ENCODE measurements at regions not wholly inside any gene's neighbourhood (a gene's known extent, or its start where the extent isn't known, plus 50 kb on each side); places are given as distances from the start of the nearest gene placed in this dataset.

DNA sequence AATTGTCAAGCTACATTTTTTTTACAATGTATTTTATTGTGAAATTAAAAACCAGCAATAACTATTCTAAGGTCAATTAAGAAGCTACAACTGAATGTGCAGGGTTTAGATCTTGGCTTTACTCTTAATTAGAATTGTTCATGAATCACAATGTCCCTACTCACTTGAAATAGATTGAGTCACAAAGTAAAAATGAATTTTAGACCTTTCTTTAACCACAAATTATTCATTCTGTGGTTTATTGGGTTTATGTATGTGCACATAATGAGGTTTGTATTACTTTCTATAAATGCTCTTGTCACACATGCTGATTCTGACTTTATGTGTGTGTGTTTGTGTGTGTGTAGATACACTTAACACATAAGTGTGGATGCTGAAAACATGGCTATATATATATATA is 647.0 kb upstream of the AADAT start:
- no peak for TF ChIP-seq POLR2AphosphoS5 (IDR thresholded peaks at IDR 0.05)
- no peak for TF ChIP-seq POLR2A (IDR thresholded peaks at IDR 0.05)
- TF ChIP-seq, protein P1, sequence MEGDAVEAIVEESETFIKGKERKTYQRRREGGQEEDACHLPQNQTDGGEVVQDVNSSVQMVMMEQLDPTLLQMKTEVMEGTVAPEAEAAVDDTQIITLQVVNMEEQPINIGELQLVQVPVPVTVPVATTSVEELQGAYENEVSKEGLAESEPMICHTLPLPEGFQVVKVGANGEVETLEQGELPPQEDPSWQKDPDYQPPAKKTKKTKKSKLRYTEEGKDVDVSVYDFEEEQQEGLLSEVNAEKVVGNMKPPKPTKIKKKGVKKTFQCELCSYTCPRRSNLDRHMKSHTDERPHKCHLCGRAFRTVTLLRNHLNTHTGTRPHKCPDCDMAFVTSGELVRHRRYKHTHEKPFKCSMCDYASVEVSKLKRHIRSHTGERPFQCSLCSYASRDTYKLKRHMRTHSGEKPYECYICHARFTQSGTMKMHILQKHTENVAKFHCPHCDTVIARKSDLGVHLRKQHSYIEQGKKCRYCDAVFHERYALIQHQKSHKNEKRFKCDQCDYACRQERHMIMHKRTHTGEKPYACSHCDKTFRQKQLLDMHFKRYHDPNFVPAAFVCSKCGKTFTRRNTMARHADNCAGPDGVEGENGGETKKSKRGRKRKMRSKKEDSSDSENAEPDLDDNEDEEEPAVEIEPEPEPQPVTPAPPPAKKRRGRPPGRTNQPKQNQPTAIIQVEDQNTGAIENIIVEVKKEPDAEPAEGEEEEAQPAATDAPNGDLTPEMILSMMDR (IDR thresholded peaks at IDR 0.05), result no peak
- no peak for DNase-seq (ENCODE audit: low spot score in 2 of 2)
- H3K4me1 ChIP-seq, result no peaks in the 10 kb centered on the region
- intact Hi-C loops (cut with DNase I; ENCODE audit: low total_unique reads), result no loop called here
- H3K27ac ChIP-seq, result no peak overlapping the region
- H3K27me3 ChIP-seq, result no peaks in the 10 kb centered on the region
- H3K36me3 ChIP-seq, result no peaks in the 10 kb centered on the region
- no peak overlapping the region for H3K4me3 ChIP-seq
- no peaks in the 10 kb centered on the region for H3K9me3 ChIP-seq

DNA sequence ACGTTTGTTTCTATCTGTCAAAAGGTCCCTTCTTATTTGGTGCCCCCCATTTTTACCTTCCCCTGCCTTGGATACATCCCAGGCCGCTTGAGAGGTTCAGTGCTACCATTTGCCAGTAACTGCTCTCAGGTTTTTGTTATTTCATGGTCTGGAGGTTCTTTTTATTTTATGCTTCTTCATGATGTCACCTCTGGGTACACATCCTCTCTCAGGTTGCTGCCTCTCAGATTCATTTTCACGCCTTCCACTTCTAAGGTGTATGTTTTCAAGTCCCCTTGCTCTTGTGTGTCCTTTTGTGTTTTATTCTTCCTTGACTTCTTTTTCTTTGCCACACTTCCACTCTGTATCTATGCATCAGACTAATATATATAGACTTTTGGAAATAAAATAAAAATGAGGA is 640.1 kb upstream of the AADAT start:
- TF ChIP-seq POLR2AphosphoS5 (IDR thresholded peaks at IDR 0.05) (no peak), POLR2A (IDR thresholded peaks at IDR 0.05) (no peak)
- TF ChIP-seq, protein P1 (IDR thresholded peaks at IDR 0.05), result no peak
- no peak for DNase-seq (ENCODE audit: low spot score in 2 of 2)
- Histone ChIP-seq H3K36me3 (no peaks in the 10 kb centered on the region), H3K4me3 (no peak overlapping the region), H3K9me3 (no peaks in the 10 kb centered on the region), H3K27ac (no peak overlapping the region), H3K27me3 (no peaks in the 10 kb centered on the region), H3K4me1 (no peaks in the 10 kb centered on the region)
- intact Hi-C loops (cut with DNase I; ENCODE audit: low total_unique reads), result no loop called here

DNA sequence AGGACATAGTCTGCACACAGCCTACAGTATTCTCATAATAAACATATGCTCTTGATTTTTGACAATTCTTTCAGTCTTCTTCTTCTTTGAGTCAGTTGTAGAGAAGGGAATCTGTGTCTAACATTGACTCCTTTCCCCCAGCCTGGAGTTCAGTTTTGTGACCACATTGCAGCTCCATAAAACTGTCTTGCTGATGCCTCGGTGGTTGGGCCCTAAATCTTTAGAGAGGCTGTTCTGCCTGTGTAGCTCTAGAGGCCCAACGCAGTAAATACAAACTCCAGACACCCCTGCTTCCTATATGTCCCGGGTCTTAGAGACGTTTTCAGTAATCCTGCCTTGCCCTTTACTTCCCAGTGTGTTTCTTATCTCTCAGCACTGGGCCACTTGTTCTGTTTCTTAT is 639.5 kb upstream of the AADAT start:
- no peak overlapping the region for H3K4me3 ChIP-seq
- H3K27ac ChIP-seq, result no peak overlapping the region
- H3K27me3 ChIP-seq, result no peaks in the 10 kb centered on the region
- intact Hi-C loops (cut with DNase I; ENCODE audit: low total_unique reads), result no loop called here
- no peaks in the 10 kb centered on the region for H3K4me1 ChIP-seq
- no peaks in the 10 kb centered on the region for H3K9me3 ChIP-seq
- no peak for TF ChIP-seq POLR2A (IDR thresholded peaks at IDR 0.05)
- TF ChIP-seq POLR2AphosphoS5 (IDR thresholded peaks at IDR 0.05), result no peak
- TF ChIP-seq, protein P1 (IDR thresholded peaks at IDR 0.05), result no peak
- DNase-seq (ENCODE audit: low spot score in 2 of 2), result no peak
- H3K36me3 ChIP-seq, result no peaks in the 10 kb centered on the region

DNA sequence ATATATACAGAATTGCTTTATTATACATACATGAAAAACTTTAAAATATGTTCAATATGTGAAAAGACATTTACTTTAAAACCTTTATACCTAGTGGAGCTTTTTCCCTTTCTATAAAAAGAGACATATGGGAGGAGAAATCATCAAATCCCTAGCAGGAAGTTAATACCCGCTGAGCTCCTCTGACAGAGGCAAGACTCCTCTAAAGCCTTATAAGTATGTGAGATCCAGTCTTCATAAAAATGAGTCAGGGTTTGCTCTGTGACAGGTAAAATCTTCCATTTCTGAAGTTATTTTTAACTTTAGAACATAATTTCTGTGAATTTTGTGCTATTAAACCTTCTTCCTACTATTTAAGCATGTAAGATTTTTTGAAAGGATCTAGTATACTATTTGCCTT is 634.4 kb upstream of the AADAT start:
- H3K4me1 ChIP-seq, result no peaks in the 10 kb centered on the region
- no peak for DNase-seq (ENCODE audit: low spot score in 2 of 2)
- intact Hi-C loops (cut with DNase I; ENCODE audit: low total_unique reads), result no loop called here
- no peaks in the 10 kb centered on the region for H3K36me3 ChIP-seq
- TF ChIP-seq, protein P1 (IDR thresholded peaks at IDR 0.05), result no peak
- TF ChIP-seq POLR2A (IDR thresholded peaks at IDR 0.05), result no peak
- H3K27ac ChIP-seq, result no peak overlapping the region
- H3K4me3 ChIP-seq, result no peak overlapping the region
- no peaks in the 10 kb centered on the region for H3K9me3 ChIP-seq
- no peaks in the 10 kb centered on the region for H3K27me3 ChIP-seq

DNA sequence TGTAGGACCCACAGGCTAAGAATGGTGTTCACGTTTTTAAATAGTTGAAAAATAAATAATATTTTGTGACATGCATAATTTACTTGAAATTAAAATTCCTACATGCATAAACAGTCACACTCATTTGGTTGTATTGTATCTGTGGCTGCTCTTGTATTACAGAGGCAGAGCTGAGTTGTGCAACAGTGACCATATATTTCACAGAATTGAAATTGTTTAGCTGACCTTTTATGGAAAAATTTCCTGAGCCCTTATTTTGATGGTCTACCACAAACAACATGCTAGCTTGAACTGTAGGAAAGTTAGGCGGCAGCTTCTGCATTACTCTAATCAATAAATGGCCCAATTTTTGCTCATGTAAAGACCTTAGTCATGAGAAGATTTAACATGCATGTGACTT is 633.4 kb upstream of the AADAT start:
- H3K4me3 ChIP-seq, result no peak overlapping the region
- no peak overlapping the region for H3K27ac ChIP-seq
- no peak for DNase-seq (ENCODE audit: low spot score in 2 of 2)
- no peaks in the 10 kb centered on the region for H3K4me1 ChIP-seq
- no peaks in the 10 kb centered on the region for H3K27me3 ChIP-seq
- intact Hi-C loops (cut with DNase I; ENCODE audit: low total_unique reads), result no loop called here
- TF ChIP-seq, protein P1 (IDR thresholded peaks at IDR 0.05), result no peak
- no peak for TF ChIP-seq POLR2A (IDR thresholded peaks at IDR 0.05)
- no peak for TF ChIP-seq POLR2AphosphoS5 (IDR thresholded peaks at IDR 0.05)
- no peaks in the 10 kb centered on the region for H3K9me3 ChIP-seq
- no peaks in the 10 kb centered on the region for H3K36me3 ChIP-seq

Data from breast epithelium (tissue), 4 donors.